GM21619 (cell line): ENCODE measurements at regions not wholly inside any gene's neighbourhood (a gene's known extent, or its start where the extent isn't known, plus 50 kb on each side); places are given as distances from the start of the nearest gene placed in this dataset.

Experiments
- ATAC-seq: cut with Tn5 transposase; IDR thresholded peaks from one replicate; pipeline ENCODE4 v1.9.1; 2021; ENCODE audit not compliant: unreplicated experiment

- ATAC-seq: no peak
Measured at GRCh38 chr3:117688583-117688982, 979.0 kb downstream of the TUSC7 start.

DNA sequence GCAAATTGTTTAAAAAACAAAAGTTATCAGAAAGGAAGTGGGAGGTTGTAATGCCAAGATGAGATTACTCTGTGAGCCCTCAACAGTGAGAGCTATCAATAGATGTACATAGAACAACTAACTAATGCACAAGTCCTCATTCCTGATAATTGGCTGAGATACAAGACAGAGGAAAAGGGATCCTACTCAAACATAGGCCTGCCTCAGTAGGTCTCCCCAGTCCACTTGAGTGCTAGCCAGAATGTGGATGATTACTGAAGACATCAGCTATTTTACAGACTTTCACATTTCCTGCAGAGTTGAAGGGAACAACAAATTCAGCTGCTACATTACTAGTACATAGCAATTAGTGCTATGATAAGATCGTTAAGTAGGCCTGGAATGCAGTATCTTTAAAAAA, 981.9 kb downstream of the TUSC7 start:
- no peak for ATAC-seq

DNA sequence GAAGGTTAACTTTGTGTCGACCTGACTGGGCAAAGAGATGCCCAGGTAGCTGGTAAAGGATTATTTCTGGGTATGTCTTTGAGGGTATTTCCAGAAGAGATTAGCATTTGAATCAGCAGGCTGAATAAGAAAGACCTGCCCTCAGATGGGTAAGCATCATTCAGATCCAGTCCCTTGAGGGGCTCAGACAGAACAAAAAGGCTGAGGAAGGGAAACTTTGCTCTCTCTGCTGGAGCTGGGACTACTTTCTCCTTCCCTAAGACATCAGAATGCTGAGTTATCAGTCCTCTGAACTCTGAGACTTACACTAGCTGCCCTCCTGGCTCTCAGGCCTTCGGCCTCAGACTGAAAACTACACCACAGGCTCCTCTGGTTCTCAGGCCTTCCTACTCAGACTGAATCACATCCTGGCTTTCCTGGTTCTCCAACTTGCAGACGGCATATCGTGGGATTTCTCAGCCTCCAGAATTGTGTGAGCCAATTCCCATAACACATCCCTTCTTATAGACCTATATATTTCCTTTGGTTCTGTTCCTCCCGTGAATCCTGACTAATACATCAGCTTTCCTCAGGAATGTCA, 982.9 kb downstream of the TUSC7 start:
- no peak for ATAC-seq

- ATAC-seq: no peak
Measured at GRCh38 chr3:117695321-117695720, 985.7 kb downstream of the TUSC7 start.

- ATAC-seq: no peak
Measured at GRCh38 chr3:117695871-117696645, 986.5 kb downstream of the TUSC7 start.

DNA sequence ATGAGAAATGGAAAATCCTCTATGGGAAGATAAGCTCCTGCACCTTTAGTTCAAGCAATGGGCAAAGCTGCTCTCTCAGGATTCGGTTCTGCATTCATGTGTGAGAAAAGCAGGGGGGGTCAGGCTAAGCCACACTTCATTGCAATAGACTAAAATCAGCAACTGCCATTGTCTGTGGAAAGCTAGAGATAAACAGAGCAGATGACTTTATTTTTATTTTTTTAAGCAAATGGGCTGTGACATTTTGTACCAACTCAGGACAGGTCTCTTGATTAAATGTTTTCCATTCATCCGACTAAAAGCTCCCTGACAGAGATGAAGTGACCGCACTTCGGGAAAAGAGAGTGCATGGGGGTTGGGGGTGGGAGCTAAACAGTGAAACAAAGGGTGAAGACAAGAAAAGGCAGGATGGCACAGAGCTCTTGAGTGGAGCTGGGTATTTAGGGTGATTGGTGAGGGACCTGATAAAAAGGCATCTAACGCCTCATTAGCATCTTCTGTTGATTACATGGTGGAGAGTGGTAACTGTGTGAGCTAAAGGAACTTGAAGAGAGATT, 987.4 kb downstream of the TUSC7 start:
- ATAC-seq: no peak

DNA sequence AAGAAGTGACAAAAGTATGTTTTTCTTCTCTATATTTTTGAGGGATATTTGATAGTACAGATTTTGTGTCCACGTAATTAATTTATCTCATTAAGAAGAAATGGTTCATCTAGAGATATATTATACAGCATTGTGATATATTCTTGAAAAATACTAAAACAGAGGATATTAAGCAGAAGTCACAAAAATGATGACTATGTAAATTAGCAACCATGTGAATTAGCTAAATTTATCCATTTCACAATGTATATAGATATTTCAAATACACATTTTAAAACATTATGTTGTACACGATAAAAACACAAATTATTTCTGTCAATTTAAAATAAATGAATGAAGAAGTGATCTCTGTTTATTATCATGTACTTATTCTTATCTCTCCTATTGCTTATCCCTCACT, 989.5 kb downstream of the TUSC7 start:
- ATAC-seq: no peak

DNA sequence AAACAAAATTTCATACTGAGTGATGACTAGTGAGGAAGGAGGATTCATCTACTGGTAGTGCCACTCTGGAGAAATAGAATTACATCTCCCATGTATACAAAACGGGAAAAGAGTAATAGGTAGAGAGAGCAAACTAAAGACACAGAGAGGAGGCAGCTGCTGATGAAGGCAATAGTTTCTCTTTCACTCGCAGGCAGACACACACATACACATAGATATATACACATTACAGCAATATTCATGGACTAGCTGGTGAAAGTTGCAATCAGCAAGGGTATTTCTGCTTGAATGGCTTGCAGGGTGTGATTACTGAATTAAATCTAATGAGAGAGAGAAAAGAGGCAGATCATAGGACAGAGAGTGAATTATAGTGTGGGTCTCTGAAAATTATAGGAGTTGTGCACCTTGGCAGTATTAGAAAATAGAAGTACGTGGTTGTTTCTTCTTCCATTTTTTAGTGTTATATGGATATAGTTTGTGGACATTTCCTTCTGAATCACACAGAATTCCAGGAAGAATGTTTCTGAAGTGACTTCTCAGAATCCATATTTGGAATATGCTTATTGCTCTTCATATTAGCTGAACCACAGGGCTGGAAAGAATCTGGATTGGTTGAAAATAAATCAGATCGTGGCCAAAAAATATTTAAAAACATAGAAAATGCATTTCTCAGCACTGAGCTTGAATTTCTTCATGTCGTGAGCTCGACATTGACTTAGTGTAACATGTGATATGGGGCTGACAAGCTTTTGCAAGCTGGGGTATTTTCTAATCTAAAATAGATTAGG, 991.2 kb downstream of the TUSC7 start:
- ATAC-seq: no peak

- ATAC-seq: no peak
Measured at GRCh38 chr3:117705011-117705410, 995.4 kb downstream of the TUSC7 start.

- no peak for ATAC-seq
Measured at GRCh38 chr3:117706037-117706436, 996.5 kb downstream of the TUSC7 start.

GRCh38 chr3:117706756-117707155, 997.2 kb downstream of the TUSC7 start:
- no peak for ATAC-seq

GRCh38 chr3:117708601-117709000, 999.0 kb downstream of the TUSC7 start:
- ATAC-seq: no peak

GRCh38 chr3:117709108-117709507, 999.5 kb downstream of the TUSC7 start:
- no peak for ATAC-seq

- ATAC-seq: no peak
Measured at GRCh38 chr3:117710501-117710900, 1000.9 kb downstream of the TUSC7 start.

- no peak for ATAC-seq
Measured at GRCh38 chr3:117719316-117719926, 1009.8 kb downstream of the TUSC7 start.

DNA sequence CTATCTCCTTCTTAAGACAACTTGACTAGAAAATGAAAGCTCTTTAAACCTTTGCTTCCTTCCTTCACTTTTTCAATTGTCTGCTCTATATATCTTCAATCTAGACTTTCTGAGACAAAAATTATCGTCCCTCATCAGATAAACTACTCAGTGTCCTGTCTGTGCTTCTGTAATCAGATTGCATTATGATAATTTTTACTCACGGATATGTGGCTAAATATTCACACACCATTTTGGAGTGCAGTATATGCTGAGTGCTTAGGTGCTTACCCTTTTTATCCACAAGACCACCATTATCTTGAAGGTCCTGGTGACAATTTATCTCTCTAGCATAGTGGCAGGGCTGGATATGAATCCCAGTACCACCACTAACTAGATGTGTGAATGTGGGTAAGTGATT, 1012.3 kb downstream of the TUSC7 start:
- ATAC-seq: no peak

- no peak for ATAC-seq
Measured at GRCh38 chr3:117722856-117723255, 1013.3 kb downstream of the TUSC7 start.

GRCh38 chr3:117723825-117724224, 1014.2 kb downstream of the TUSC7 start:
- no peak for ATAC-seq

DNA sequence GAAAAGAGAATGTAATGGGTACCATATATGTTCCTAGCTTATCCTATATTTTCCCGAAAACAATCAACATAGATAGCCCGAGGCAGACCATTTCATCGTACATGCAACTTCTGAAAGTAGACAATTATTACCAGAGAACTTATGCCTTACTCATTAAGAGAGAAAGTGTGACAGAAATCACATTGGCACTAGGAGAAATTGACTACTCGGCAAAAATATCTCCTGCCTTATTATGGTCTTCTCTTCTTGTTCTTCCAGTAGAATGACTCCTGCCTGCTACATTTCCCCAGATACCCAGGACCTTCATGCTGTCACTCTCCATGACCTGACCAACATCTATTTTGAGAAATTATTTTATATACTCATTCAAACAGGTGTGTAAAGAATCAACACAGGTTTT, 1015.7 kb downstream of the TUSC7 start:
- ATAC-seq: no peak

- no peak for ATAC-seq
Measured at GRCh38 chr3:117726776-117727175, 1017.2 kb downstream of the TUSC7 start.

DNA sequence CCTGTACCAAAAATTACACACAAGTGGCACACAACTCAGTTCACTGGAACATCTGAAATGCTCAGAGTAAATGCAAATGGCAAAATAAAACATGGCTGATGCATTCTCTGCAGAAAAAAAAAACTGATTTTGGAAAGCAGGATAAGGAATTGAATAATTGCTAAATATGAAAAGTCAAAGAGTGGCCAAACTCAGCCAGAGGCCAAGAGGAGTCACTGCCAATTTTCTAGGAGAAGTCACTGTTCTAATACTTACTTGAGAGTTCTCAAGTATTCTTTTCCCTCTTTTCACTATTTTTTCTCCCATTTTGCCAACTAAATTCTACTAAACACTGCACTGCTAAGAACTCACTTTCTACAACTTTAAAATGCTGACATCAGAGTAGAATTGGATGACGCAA, 1018.6 kb downstream of the TUSC7 start:
- ATAC-seq: no peak
